ENCODE measurements at regions not wholly inside any gene's neighbourhood (a gene's known extent, or its start where the extent isn't known, plus 50 kb on each side); places are given as distances from the start of the nearest gene placed in this dataset.
A peak's percentile ranks its signal among the peaks of the same experiment; 100 is the strongest.

DNA sequence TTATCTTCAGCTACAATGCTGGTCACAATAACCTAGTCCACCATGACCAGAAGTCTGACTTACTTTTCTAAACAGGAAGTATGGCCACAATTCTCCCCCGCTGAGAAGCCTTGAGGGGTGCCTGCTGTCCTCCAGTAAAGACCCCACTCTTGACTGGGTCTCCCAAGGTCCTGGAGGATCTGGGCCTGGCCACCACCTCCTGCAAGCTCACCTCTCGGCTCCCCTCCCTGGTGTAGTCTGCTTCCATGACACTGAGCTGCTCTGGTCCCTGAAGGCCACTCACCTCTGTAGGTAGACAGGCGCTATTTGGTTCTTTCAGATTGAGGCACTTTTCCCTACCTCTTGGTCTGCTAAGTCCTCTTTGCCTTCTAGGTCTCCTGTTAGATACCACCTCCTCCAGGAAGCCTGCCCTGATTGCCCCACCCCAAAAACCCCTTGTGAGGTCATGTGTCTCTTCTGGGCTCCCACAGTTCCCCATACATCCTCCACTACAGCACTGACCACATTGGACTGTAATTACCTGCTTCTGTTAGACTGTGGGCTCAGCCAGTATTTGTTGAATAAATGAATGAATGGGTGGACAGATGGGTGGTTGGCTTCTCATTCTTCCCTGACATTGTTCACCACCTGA lies 62.6 kb upstream of the IER5L start:
- DNase-seq (ENCODE audit: low read depth), result no peak

DNA sequence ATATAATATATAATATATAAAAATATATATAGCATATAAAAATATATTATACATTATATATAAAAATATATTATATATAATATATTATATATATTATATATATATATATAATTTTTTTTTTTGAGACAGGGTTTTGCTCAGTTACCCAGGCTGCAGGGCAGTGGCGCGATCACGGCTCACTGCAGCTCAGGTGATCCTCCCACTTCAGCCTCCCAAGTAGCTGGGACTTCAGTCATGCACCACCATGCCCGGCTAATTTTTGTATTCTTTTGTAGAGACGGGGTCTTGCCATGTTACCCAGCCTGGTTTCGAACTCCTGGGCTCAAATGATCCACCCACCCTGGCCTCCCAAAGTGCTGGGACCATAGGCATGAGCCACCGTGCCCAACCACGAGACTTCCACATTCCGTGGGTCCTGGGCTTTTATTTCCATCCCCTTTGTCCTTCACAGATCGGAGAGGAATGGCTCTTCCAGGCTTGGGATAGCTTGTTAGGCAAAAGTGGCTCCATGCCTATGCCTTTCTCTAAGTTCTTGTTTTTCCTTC lies 62.0 kb upstream of the IER5L start:
- no peak for DNase-seq (ENCODE audit: low read depth)

DNA sequence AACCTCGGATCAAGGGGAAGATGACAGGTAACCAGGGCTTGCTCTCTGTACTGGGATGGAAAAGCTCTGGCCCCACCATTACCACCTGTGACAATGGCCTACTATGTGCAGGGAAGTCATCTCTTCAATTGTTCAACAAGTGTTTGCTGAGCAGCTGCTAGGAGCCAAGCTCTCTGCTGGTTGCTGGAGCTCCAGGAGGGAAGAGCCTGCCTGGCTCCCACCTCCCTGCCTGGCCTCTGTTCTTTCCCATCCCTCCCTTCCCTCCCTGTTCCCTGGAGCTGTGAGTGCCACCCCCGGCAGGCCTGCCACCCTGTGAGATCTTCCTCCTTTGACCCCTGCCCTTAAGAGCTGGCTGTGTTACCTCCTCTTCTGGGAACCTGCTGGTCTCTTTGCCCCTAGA lies 59.7 kb upstream of the IER5L start:
- DNase-seq (ENCODE audit: low read depth), result no peak

DNA sequence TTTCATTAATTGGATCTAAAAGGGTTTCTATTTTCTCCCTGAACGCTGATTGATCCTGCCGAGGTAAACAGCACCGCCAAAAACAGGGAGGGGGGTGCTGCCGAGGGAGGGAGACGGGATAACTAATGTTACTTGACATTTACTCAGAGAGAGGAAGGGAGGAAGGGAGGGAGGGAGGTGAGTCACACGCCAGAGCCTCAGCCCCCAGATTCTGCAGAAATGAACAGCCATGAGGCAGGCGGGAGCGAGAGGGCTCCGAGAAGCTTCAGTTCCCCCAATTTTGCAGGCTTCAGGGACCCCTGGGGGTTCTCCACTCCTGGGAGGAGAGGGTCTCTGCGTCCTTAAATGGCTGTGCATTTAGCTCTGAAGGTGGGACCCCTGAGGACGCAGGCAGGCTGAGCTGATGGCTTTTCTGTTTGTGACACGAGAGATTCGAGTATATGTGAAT lies 59.1 kb upstream of the IER5L start:
- peak; percentile 45 for DNase-seq (ENCODE audit: low read depth)

DNA sequence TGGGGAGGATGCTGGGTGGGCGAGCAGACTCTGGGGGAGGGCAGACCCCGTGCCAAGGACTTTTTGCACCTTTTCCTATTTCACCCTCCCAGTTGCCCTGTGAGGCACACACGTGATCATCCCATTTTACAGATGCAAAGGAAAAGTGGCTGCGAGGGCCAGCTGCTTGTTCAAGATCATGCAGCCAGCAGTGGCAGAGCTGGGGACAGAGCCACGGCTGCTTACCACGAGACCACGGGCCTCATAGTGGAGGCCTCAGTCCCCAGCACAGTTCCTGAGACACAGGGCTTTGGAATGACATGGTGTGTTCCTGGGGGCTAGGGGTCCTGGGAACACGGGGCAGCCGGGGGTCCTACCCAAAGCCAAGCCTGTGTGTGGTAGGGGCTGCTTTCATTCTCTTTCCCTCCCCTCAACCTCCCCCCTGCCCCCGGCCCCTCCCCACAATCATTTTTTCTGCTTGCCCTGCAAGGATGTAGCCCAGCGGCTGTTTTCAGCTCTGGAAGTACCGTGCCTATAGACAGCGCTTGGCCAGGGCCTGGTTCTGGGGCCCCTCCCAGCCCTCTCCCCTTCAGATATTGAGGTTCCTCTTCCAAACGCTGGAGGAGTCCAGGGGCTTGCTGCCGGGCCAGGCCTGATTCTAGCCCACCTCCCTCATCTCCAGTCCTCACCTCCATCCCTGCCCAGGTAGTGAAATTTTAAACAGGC lies 58.5 kb upstream of the IER5L start:
- no peak for DNase-seq (ENCODE audit: low read depth)

DNA sequence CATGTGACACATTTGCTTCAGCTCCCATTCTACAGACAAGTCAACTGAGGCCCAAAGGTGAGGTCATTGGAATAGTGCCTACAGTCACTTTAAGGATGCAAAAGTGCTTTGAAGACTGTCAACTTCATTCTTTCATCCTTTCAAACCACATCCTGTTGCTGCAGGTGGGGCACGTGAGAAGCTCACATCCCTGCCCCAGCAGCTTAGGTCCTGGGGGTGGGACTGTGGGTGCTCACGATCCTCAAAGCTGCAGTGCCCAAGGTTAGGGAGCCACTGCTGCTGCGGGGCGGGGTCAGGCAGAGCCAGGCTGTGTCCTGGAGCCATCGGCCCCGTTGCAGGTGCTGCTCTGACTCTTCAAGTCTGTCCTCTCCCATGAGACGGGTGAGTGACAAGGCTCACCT lies 57.9 kb upstream of the IER5L start:
- DNase-seq (ENCODE audit: low read depth), result no peak

DNA sequence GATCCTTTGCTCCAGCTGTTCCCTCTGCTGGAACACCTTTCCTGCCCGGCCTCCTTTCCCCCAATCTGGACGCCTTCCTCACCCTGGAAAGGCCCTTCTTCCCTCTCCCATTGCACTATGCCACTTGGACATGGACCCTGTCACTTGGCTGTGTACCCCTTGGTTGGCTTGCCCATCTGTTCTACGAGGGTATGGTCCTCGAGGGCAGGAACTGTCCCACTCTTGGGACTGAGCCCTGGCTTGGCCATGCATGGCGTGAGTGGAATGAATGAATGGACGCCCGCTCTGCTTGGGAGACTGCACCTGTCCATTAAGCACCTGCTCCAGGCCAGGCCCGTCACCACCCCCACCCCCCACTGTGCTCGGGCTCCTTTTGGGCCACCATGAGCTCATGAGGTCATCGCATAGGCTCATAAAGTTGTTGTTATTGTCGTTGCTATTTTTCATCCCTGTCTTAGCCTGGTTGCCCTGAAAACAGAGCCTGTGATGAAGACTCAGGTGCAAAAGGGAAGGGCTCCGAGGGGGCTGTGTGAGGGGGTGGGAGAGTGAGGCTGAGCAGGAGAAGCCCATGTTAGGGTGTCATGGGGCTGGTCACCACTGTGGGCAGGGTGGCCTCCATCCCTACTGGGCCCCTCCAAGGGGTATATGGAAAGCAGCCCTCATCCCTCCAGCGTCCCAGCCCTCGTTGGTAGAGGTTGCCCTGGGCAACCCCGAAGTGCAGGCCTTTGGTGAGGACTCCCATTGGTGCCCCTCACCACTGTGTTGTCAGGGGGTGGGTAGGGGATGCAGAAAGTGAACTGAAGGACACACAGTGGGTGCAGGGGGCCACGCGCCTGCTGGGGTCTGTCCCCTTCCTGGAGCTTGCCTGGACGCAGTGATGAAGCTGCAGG lies 57.2 kb upstream of the IER5L start:
- DNase-seq (ENCODE audit: low read depth), result no peak

DNA sequence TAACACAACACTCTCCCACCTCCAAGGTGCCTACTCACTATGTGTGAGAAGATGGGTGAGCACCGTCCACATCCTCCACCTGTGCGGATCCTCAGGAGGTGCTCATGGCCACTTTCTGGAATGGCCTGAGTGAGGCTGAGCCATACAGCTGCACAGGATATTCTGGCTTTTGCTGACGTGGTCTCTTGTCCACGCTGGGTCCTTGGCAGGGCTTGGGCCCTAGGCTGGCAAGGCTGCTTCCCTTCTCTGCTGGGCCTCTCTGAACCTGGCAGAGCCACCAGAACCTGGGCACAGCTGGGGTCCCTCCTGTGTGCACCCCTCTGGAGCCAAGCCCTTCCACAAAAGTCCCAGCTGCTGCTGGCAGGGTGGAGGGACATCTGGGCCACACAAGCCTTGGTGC lies 56.4 kb upstream of the IER5L start:
- DNase-seq (ENCODE audit: low read depth), result no peak

DNA sequence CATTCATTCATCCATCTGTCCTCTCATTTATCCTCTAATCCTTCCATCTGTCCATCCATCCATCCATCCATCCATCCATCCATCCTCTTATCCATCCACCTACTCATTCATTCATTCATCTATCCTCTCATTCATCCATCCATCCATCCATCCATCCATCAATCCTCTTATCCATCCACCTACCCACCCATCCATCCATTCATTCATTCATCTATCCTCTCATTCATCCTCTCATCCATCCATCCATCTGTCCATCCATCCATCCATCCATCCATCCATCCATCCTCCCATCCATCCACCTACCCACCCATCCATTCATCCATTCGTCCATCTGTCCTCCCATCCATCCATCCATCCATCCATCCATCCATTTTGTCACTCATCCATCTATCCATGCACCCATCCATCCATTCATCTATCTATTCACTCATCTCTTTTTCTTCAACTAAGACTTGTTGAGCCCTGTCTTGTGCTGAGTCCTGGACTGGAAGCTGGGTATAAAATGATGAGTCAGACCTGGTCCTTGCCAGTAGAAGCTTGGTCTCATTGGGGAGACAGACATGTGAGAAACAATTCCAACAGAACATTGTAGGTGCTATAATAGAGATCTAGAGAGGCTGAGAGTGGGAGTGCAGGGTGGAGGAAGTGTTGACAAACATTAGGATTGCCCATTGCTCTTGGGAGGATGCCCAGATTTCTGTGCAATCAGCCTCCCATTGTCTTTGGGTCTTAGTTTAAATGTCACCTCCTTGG lies 55.0 kb upstream of the IER5L start:
- no peak for DNase-seq (ENCODE audit: low read depth)

DNA sequence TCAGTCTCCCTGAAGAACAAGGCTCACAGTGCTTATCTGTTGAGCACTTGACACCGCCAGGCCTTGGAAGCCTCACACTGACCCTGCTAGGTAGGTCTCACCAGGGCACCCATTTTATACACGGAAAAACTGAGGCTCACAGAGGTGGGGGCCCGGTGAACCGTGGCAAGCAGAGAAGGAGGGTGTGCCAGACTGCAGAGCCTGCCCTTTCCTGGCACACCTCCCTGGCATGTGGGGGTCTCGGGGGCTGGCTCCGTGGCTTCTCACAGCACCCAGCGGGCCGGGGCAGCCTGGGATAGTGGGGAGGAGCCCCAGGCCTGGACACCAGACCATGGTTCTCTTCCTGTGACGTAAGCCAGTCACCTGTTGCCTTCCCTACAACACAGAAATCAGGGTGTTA lies 53.7 kb upstream of the IER5L start:
- no peak for DNase-seq (ENCODE audit: low read depth)

DNA sequence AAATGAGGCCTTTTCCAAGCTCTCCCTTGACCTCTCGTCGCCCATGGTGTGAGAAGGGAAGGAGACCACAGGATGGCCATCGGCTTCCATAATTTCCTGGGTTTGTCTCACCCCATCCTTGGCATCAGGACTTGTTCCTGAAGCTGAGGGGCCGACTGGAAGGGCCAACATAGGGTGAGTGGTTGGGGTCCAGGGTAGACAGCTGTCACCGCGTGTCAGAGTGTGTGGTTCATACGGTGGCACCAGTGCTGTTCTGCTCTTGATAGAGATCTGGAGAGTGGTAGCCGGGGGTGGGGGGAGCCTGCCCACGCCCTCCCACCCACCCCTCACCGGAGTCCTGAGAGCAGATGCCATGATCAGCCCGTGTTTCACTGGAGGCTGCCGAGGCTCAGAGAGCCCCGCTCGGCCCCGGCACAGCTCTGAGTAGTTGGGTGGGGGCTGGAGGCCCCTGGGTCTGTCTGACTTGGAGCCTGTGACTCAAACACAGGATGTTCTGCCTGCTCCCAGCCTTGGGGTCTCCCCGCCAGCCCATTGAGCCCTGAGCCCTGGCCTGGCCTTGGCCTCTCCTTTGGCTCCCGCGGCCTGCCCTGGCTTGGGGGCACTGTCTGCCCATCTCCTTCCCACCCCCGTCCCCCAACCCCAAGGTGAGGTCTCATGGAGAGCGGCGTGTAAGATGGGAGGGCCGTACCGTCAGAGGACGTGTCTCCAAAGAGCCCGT lies 53.1 kb upstream of the IER5L start:
- no peak for DNase-seq (ENCODE audit: low read depth)

DNA sequence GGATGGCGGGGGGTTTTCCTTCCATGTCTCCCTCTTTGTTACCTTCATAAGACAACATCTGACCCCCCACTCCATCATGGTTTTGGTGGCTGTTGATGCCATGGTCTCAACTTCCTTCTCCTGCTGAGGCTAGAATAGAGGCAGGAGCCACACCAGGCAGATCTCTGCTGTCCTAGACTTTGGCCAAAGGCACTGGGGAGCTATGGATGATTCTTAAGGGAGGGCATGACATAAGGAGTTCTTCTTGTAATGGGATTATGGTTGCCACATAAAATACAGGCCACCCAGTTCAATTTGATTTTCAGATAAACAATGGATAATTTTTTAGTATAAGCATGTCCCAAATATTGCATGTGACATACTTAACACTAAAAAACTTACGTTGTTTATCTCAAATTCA lies 52.2 kb upstream of the IER5L start:
- no peak for DNase-seq (ENCODE audit: low read depth)
